Islet precursor cell (in vitro differentiated cells): ENCODE measurements at regions not wholly inside any gene's neighbourhood (a gene's known extent, or its start where the extent isn't known, plus 50 kb on each side); places are given as distances from the start of the nearest gene placed in this dataset.
"Not testable (repeated sequence)": the region's sequence is repeated elsewhere in the genome, so short reads cannot be mapped to it uniquely, and the experiment has no call there.

Experiments
- DNase-seq: peaks from one replicate; pipeline ENCODE4 v3.0.0-alpha.2; 2018

- DNase-seq: no peak
Observed at GRCh38 chr18:51463483-51464136, 266.1 kb upstream of the MEX3C start.

- DNase-seq: no peak
Observed at GRCh38 chr18:51478908-51479307, 281.4 kb upstream of the MEX3C start.

- DNase-seq: no peak
Observed at GRCh38 chr18:51479736-51480135, 282.3 kb upstream of the MEX3C start.

GRCh38 chr18:51480407-51481261 is 283.2 kb upstream of the MEX3C start:
- no peak for DNase-seq

- DNase-seq: no peak
Observed at GRCh38 chr18:51486735-51487366, 289.4 kb upstream of the MEX3C start.

GRCh38 chr18:51490417-51490816 is 292.9 kb upstream of the MEX3C start:
- no peak for DNase-seq

GRCh38 chr18:51490860-51491259 is 293.4 kb upstream of the MEX3C start:
- DNase-seq: peak; percentile 66

- DNase-seq: no peak
Observed at GRCh38 chr18:51491678-51492372, 294.3 kb upstream of the MEX3C start.

GRCh38 chr18:51498085-51498855 is 300.8 kb upstream of the MEX3C start:
- DNase-seq: no peak

GRCh38 chr18:51503351-51503750 is 305.9 kb upstream of the MEX3C start:
- no peak for DNase-seq

GRCh38 chr18:51506811-51507210 is 309.3 kb upstream of the MEX3C start:
- no peak for DNase-seq

- DNase-seq: not testable (repeated sequence)
Observed at GRCh38 chr18:51508410-51508809, 310.9 kb upstream of the MEX3C start.

GRCh38 chr18:51510020-51510419 is 312.5 kb upstream of the MEX3C start:
- DNase-seq: no peak

GRCh38 chr18:51513517-51513916 is 316.0 kb upstream of the MEX3C start:
- no peak for DNase-seq

- DNase-seq: no peak
Observed at GRCh38 chr18:51514128-51514527, 316.6 kb upstream of the MEX3C start.

GRCh38 chr18:51516478-51517038 is 319.1 kb upstream of the MEX3C start:
- no peak for DNase-seq

- no peak for DNase-seq
Observed at GRCh38 chr18:51519571-51519970, 322.1 kb upstream of the MEX3C start.

GRCh38 chr18:51520676-51521180 is 323.2 kb upstream of the MEX3C start:
- DNase-seq: no peak

- DNase-seq: no peak
Observed at GRCh38 chr18:51522338-51522737, 324.9 kb upstream of the MEX3C start.

- DNase-seq: no peak
Observed at GRCh38 chr18:51522821-51523220, 325.3 kb upstream of the MEX3C start.

- DNase-seq: no peak
Observed at GRCh38 chr18:51523671-51524070, 326.2 kb upstream of the MEX3C start.
